Activated CD8-positive, alpha-beta T cell treated with anti-CD3 and anti-CD28 coated beads for 36 hours (primary cell): ENCODE measurements at regions not wholly inside any gene's neighbourhood (a gene's known extent, or its start where the extent isn't known, plus 50 kb on each side); places are given as distances from the start of the nearest gene placed in this dataset.

Experiments used
- ATAC-seq: fragments of 200-7000 bp; cut with Tn5 transposase; one replicate; pipeline ENCODE4 v1.10.0; 2021; ENCODE audit warnings: mild to moderate bottlenecking, moderate library complexity
- CTCF ChIA-PET: fragments of 350-600 bp; sonication (Branson Sonifier 250); formaldehyde crosslinking; loops from one replicate; lab custom pipeline; 2021; ENCODE audit warnings: antibody characterized with exemption; lab: Charles Lee
- POLR2A ChIA-PET: fragments of 350-600 bp; sonication (Branson Sonifier 250); formaldehyde crosslinking; loops from one replicate; lab custom pipeline; 2021; ENCODE audit warnings: antibody characterized with exemption; lab: Charles Lee
- DNase-seq: peaks from one replicate; pipeline ENCODE4 v3.0.0-alpha.2; 2020
- H3K27ac Mint-ChIP-seq: one replicate; pipeline ENCODE4 v1.8.0; 2021; ENCODE audit warnings: mild to moderate bottlenecking, mixed read lengths
- H3K27me3 Mint-ChIP-seq: one replicate; pipeline ENCODE4 v1.8.0; 2021; ENCODE audit warnings: mixed read lengths
- H3K36me3 Mint-ChIP-seq: one replicate; pipeline ENCODE4 v1.8.0; 2021; ENCODE audit warnings: low read depth, mixed read lengths
- H3K4me1 Mint-ChIP-seq: one replicate; pipeline ENCODE4 v1.8.0; 2021; ENCODE audit warnings: low read depth, mixed read lengths
- H3K4me3 Mint-ChIP-seq: one replicate; pipeline ENCODE4 v1.8.0; 2021; ENCODE audit warnings: mild to moderate bottlenecking, moderate library complexity, mixed read lengths
- H3K9me3 Mint-ChIP-seq: one replicate; pipeline ENCODE4 v1.8.0; 2021; ENCODE audit warnings: mixed read lengths
- intact Hi-C: fragments of 100-400 bp; cut with micrococcal nuclease; formaldehyde crosslinking; loops from one replicate; pipeline ENCODE4 v1.10.0; 2022
- TF ChIP-seq, protein P1 (sequence below): fragments of 200-600 bp; IDR thresholded peaks from one replicate; pipeline ENCODE4 v1.8.0; 2022; ENCODE audit warnings: antibody characterized with exemption, mild to moderate bottlenecking

DNA sequence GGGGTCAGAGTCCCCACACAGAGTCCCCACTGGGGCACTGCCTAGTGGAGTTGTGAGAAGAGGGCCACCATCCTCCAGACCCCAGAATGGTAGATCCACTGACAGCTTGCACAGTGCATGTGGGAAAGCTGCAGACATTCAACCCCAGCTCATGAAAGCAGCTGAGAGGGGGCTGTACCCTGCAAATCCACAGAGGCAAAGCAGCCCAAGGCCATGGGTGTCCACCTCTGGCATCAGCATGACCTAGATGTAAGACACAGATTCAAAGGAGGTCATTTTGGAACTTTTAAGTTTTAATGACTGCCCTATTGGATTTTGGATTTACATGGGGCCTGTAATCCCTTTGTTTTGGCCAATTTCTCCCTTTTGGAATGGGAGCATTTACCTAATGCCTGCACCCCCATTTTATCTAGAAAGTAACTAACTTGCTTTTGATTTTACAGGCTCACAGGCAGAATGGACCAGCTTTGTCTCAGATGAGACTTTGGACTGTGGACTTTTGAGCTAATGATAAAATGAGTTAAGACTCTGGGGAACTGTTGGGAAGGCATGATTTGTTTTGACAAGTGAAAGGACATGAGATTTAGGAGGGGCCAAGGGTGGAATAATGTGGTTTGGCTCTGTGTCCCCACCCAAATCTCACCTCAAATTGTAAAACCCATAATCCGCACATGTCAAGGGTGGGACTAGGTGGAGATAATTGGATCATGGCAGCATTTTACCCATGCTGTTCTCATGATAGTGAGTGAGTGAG is 56.3 kb upstream of the ITGA1 start:
- TF ChIP-seq, protein P1, sequence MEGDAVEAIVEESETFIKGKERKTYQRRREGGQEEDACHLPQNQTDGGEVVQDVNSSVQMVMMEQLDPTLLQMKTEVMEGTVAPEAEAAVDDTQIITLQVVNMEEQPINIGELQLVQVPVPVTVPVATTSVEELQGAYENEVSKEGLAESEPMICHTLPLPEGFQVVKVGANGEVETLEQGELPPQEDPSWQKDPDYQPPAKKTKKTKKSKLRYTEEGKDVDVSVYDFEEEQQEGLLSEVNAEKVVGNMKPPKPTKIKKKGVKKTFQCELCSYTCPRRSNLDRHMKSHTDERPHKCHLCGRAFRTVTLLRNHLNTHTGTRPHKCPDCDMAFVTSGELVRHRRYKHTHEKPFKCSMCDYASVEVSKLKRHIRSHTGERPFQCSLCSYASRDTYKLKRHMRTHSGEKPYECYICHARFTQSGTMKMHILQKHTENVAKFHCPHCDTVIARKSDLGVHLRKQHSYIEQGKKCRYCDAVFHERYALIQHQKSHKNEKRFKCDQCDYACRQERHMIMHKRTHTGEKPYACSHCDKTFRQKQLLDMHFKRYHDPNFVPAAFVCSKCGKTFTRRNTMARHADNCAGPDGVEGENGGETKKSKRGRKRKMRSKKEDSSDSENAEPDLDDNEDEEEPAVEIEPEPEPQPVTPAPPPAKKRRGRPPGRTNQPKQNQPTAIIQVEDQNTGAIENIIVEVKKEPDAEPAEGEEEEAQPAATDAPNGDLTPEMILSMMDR: no peak
- Mint-ChIP-seq H3K36me3 (peaks cover 8% of the 10 kb centered on the region), H3K27me3 (no peaks in the 10 kb centered on the region), H3K4me3 (no peak overlapping the region), H3K27ac (no peak overlapping the region), H3K9me3 (peaks cover 10% of the 10 kb centered on the region), H3K4me1 (peaks cover 18% of the 10 kb centered on the region)
- POLR2A ChIA-PET: no interaction called here
- intact Hi-C loops: no loop called here
- CTCF ChIA-PET: no interaction called here
- DNase-seq (no peak), ATAC-seq (no peak)

DNA sequence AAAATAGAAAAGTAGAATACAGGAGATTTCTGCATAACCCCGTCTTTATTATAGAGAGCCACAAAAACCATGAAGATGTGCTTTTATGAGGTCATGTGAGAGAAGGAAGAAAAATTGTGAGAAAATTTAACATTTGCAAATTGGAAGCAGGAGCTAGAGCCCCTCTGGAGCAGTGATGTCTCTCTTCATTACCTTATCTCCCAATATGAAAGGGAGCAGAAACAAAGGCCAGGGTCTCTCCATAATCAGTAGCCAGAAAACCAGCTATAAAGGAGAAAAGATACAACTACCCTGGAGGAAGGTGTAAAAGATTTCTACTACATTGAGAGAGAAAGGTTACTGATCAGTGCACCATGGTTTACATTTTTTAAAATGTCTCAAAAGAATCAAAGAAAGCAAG is 53.2 kb upstream of the ITGA1 start:
- POLR2A ChIA-PET: no interaction called here
- Mint-ChIP-seq H3K27me3 (no peaks in the 10 kb centered on the region), H3K36me3 (peaks cover 11% of the 10 kb centered on the region), H3K9me3 (peaks cover 10% of the 10 kb centered on the region), H3K4me1 (peaks cover 20% of the 10 kb centered on the region), H3K4me3 (no peak overlapping the region), H3K27ac (no peak overlapping the region)
- intact Hi-C loops: no loop called here
- CTCF ChIA-PET: no interaction called here
- DNase-seq: no peak
- TF ChIP-seq, protein P1: no peak
- ATAC-seq: no peak

DNA sequence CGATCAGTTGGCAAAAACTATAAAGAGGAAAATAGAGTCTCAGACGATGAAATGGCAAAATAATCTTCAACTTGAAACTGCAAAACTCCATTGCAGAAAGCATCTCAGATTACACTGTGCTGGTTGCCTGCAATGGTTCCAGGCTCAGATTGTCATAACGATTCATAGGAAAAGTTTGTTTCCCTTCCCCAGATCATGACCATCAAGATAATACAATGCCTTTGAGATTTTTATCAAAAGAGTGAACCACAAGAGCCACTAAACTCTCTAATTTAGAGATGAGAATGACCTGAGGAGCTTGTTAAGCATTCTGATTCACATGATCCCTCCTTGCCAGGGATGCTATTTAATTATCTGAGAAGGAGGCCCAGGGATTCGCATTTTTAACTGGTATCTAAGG is 52.6 kb upstream of the ITGA1 start:
- H3K9me3 Mint-ChIP-seq: peaks cover 10% of the 10 kb centered on the region
- ATAC-seq: no peak
- DNase-seq: no peak
- POLR2A ChIA-PET: no interaction called here
- H3K36me3 Mint-ChIP-seq: peaks cover 11% of the 10 kb centered on the region
- H3K27me3 Mint-ChIP-seq: no peaks in the 10 kb centered on the region
- peaks cover 20% of the 10 kb centered on the region for H3K4me1 Mint-ChIP-seq
- TF ChIP-seq, protein P1: no peak
- no peak overlapping the region for H3K4me3 Mint-ChIP-seq
- intact Hi-C loops: no loop called here
- CTCF ChIA-PET: no interaction called here
- no peak overlapping the region for H3K27ac Mint-ChIP-seq
